Smooth muscle cell (in vitro differentiated cells): ENCODE measurements at regions not wholly inside any gene's neighbourhood (a gene's known extent, or its start where the extent isn't known, plus 50 kb on each side); places are given as distances from the start of the nearest gene placed in this dataset.

Experiments used
- DNase-seq: peaks from one replicate; lab custom pipeline; 2025; ENCODE audit not compliant: unreplicated experiment; lab: John Stamatoyannopoulos, UW
- H2AFZ ChIP-seq: fragments of 200-600 bp; sonication (generic); 2 replicates; pipeline ENCODE4 v1.6.0; 2016; ENCODE audit warnings: antibody characterized with exemption, low read depth, mild to moderate bottlenecking
- H3F3A ChIP-seq: fragments of 200-600 bp; sonication (generic); 2 replicates; pipeline ENCODE4 v1.6.0; 2017; ENCODE audit warnings: antibody characterized with exemption, low read depth
- H3K27ac ChIP-seq: fragments of 200-600 bp; sonication (generic); 2 replicates; pipeline ENCODE4 v1.5.1; 2016; ENCODE audit warnings: low read depth, mild to moderate bottlenecking
- H3K27me3 ChIP-seq: fragments of 200-600 bp; sonication (generic); 2 replicates; pipeline ENCODE4 v1.6.1; 2016; ENCODE audit warnings: low read depth, mild to moderate bottlenecking
- H3K36me3 ChIP-seq: fragments of 200-600 bp; sonication (generic); 2 replicates; pipeline ENCODE4 v1.5.1; 2016; ENCODE audit warnings: low read depth
- H3K4me1 ChIP-seq: fragments of 200-600 bp; sonication (generic); 2 replicates; pipeline ENCODE4 v1.5.1; 2016; ENCODE audit warnings: low read depth
- H3K4me2 ChIP-seq: fragments of 200-600 bp; sonication (generic); 2 replicates; pipeline ENCODE4 v1.6.0; 2016; ENCODE audit warnings: mild to moderate bottlenecking
- H3K4me3 ChIP-seq: fragments of 200-600 bp; sonication (generic); 2 replicates; pipeline ENCODE4 v1.5.1; 2016; ENCODE audit warnings: mild to moderate bottlenecking
- H3K79me2 ChIP-seq: fragments of 200-600 bp; sonication (generic); 2 replicates; pipeline ENCODE4 v1.6.0; 2016; ENCODE audit warnings: low read depth, mild to moderate bottlenecking
- H3K9ac ChIP-seq: fragments of 200-600 bp; sonication (generic); 2 replicates; pipeline ENCODE4 v1.6.0; 2016; ENCODE audit warnings: low read depth
- H3K9me3 ChIP-seq: fragments of 200-600 bp; sonication (generic); replicated peaks from 2 replicates; pipeline ENCODE4 v1.5.1; 2016; ENCODE audit warnings: low read depth
- H4K20me1 ChIP-seq: fragments of 200-600 bp; sonication (generic); 2 replicates; pipeline ENCODE4 v1.6.0; 2016; ENCODE audit warnings: low read depth
- WGBS: methylation state at CpG from one replicate; pipeline ENCODE4 v1.1.7; 2016; ENCODE audit warnings: low lambda C conversion rate; 5-methylcytosine and 5-hydroxymethylcytosine counted together
- TF ChIP-seq, protein P1 (sequence below): fragments of 200-600 bp; sonication (generic); IDR thresholded peaks from 2 replicates; pipeline ENCODE4 v1.5.1; 2017; ENCODE audit warnings: borderline replicate concordance, mild to moderate bottlenecking, antibody characterized with exemption; ENCODE audit not compliant: insufficient read depth, poor library complexity, severe bottlenecking

DNA sequence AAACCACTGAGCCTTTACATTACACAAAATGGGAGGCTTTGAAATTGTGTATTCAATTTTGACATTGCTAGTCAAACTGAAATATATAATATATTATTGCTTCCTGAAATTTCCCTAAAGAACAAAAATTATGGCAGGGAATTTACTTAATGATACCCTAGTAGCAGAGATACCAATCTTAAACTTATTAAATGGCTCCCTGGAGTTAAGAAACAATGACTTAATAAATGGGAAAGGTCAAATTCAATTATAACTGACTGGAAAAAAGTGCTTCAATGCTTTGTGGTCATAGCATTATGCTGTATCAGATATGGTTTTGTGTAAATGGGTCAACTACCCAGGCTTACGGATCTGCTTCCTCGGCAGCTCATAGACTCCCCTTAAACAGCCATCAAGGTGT lies 244.1 kb downstream of the CNTN3 start:
- no peak overlapping the region for H2AFZ ChIP-seq
- H4K20me1 ChIP-seq, result no peaks in the 10 kb centered on the region
- H3K4me2 ChIP-seq, result no peak overlapping the region
- TF ChIP-seq, protein P1, sequence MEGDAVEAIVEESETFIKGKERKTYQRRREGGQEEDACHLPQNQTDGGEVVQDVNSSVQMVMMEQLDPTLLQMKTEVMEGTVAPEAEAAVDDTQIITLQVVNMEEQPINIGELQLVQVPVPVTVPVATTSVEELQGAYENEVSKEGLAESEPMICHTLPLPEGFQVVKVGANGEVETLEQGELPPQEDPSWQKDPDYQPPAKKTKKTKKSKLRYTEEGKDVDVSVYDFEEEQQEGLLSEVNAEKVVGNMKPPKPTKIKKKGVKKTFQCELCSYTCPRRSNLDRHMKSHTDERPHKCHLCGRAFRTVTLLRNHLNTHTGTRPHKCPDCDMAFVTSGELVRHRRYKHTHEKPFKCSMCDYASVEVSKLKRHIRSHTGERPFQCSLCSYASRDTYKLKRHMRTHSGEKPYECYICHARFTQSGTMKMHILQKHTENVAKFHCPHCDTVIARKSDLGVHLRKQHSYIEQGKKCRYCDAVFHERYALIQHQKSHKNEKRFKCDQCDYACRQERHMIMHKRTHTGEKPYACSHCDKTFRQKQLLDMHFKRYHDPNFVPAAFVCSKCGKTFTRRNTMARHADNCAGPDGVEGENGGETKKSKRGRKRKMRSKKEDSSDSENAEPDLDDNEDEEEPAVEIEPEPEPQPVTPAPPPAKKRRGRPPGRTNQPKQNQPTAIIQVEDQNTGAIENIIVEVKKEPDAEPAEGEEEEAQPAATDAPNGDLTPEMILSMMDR, result no peak
- H3K79me2 ChIP-seq, result no peaks in the 10 kb centered on the region
- H3K4me1 ChIP-seq, result no peaks in the 10 kb centered on the region
- no peaks in the 10 kb centered on the region for H3K9me3 ChIP-seq
- no peaks in the 10 kb centered on the region for H3F3A ChIP-seq
- no peaks in the 10 kb centered on the region for H3K36me3 ChIP-seq
- WGBS, result 88% methylated on average over 2 of the region's 2 CpGs
- no peaks in the 10 kb centered on the region for H3K27me3 ChIP-seq
- DNase-seq, result no peak
- H3K9ac ChIP-seq, result no peak overlapping the region
- no peak overlapping the region for H3K4me3 ChIP-seq
- H3K27ac ChIP-seq, result no peak overlapping the region

DNA sequence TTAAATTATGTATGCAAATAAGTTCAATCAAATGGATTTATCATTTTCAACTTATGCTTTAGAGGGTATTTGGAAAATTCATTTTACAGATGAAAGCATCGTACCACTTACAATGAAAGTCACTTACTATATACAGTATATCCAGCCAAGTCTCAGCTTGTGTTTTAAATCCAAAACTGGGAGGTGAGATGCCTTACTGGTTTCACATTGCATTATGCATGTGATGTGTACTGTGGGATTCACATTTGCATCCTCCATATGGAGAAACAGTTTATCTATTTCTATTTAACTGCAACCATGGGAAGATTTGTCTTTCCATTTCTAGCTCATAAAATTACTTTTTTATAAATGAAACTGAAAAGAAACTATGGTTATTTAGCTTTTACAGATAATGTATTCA lies 248.1 kb downstream of the CNTN3 start:
- TF ChIP-seq, protein P1, result no peak
- Histone ChIP-seq H4K20me1 (no peaks in the 10 kb centered on the region), H2AFZ (no peak overlapping the region), H3K4me3 (no peak overlapping the region), H3K79me2 (no peaks in the 10 kb centered on the region), H3K36me3 (no peaks in the 10 kb centered on the region), H3K9me3 (no peaks in the 10 kb centered on the region), H3K27ac (no peak overlapping the region), H3K9ac (no peak overlapping the region), H3K4me1 (no peaks in the 10 kb centered on the region), H3F3A (no peaks in the 10 kb centered on the region), H3K4me2 (no peak overlapping the region), H3K27me3 (peaks cover 2% of the 10 kb centered on the region)
- no peak for DNase-seq
- WGBS, result 83% methylated on average over 1 of the region's 1 CpG

DNA sequence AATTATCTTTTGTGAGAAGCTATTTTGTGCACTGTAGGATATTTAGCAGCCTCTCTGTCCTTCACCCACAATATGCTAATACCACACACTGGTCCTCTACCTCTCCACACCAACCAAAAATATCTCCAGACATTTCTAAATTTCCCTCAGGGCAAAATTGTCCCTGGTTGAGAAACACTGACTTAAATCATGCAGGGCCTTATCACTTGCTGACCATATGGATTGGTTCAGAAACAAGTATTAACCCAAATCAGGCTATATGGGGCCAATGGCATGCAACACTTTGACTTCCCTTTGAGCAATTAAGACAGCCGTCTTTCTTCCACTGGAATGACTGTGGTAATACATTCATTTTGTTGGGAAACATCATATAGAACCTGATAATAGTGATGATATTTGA lies 251.1 kb downstream of the CNTN3 start:
- Histone ChIP-seq H3K9me3 (no peaks in the 10 kb centered on the region), H2AFZ (no peak overlapping the region), H3K4me1 (no peaks in the 10 kb centered on the region), H4K20me1 (no peaks in the 10 kb centered on the region), H3K4me3 (no peak overlapping the region), H3K36me3 (no peaks in the 10 kb centered on the region), H3K9ac (no peak overlapping the region), H3K79me2 (no peaks in the 10 kb centered on the region), H3F3A (no peaks in the 10 kb centered on the region), H3K4me2 (no peak overlapping the region), H3K27ac (no peak overlapping the region), H3K27me3 (peaks cover 2% of the 10 kb centered on the region)
- WGBS, result 84% methylated on average over 1 of the region's 1 CpG
- TF ChIP-seq, protein P1, result no peak
- DNase-seq, result no peak

DNA sequence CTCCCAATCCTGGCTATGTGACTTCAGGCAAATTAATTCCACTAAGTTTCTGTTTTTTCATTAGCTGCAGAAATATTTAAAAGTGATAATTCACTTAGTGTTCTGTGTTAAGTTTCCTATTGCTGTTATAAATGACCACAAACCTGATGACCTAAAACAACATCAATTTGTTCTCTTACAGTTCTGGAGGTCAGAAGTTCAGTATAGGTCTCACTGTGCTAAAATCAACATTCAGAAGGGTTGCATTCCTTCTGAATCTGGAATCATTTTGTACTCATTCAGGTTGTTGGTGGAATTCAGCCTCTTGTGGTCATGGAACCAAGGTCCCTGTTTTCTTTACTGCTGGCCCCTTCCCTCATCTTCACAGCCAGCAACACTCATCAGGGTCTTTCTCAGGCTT lies 254.1 kb downstream of the CNTN3 start:
- Histone ChIP-seq H3F3A (no peaks in the 10 kb centered on the region), H3K27ac (no peak overlapping the region), H2AFZ (no peak overlapping the region), H3K79me2 (no peaks in the 10 kb centered on the region), H3K36me3 (no peaks in the 10 kb centered on the region), H3K4me3 (no peak overlapping the region), H3K27me3 (peaks cover 2% of the 10 kb centered on the region), H3K4me1 (no peaks in the 10 kb centered on the region), H3K9ac (no peak overlapping the region), H4K20me1 (no peaks in the 10 kb centered on the region), H3K4me2 (no peak overlapping the region), H3K9me3 (no peaks in the 10 kb centered on the region)
- TF ChIP-seq, protein P1, result no peak
- DNase-seq, result no peak
